HG03103 (cell line): ENCODE measurements at regions not wholly inside any gene's neighbourhood (a gene's known extent, or its start where the extent isn't known, plus 50 kb on each side); places are given as distances from the start of the nearest gene placed in this dataset.
A peak's percentile ranks its signal among the peaks of the same experiment; 100 is the strongest.
"Not testable (repeated sequence)": the region's sequence is repeated elsewhere in the genome, so short reads cannot be mapped to it uniquely, and the experiment has no call there.

Experiments
- ATAC-seq: cut with Tn5 transposase; IDR thresholded peaks from one replicate; pipeline ENCODE4 v1.9.1; 2021; ENCODE audit warnings: low read depth; ENCODE audit not compliant: unreplicated experiment

DNA sequence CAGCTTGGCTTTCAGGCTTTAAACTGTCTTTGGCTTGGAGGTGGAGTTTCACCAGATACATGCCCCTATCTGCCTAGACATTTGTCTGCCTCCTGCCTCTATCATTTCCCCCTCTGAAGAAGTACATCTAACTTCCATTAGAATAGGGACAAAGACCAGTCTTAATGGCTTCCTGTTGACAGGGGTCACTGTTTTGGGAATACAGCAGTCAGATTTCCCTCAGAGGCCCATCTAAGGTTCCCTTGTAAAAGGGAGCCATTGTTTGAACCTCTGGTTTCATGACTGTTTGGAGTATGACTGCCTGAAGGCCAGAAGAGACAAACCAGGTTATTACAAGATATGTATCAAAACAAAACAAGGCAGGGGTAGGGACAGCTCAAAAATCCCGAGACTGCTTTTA lies 665.7 kb upstream of the GJE1 start:
- no peak for ATAC-seq

- no peak for ATAC-seq
Measured at GRCh38 chr6:141464896-141465295, 667.8 kb upstream of the GJE1 start.

- peak; percentile 56 for ATAC-seq
Measured at GRCh38 chr6:141464490-141464889, 668.2 kb upstream of the GJE1 start.

- peak; percentile 65 for ATAC-seq
Measured at GRCh38 chr6:141463237-141463977, 669.3 kb upstream of the GJE1 start.

DNA sequence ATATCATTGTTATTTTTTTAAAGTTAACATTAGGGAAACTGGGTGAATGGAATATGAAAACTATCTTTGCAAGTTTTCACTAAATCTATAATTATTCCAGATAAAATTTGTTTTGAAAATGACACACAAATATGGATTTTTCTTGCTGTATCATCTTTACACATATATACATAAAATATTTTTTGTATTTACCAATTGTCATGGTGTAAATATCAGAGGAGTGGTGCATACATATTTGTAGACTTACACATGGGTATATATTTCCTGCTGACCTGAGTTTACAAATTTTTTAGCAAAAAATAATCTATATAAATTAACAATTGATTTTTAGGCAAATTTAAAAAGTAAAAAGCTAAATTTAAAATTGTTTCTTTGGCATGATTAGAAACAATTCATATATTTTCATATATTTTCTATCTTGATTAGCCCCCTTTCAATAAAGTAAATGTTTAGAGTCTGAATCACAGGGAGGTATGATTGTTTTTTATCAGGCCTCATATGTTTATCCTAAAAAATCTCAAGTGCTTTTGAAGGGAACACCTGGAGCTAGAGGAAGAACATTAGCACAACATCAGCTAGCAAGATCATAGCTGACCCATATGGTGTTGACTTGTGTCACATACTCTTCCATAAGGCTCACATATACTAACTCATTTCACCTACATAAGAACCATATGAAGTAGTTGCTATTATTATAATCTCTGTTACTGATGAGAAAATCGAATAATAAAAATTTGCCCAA lies 671.8 kb upstream of the GJE1 start:
- ATAC-seq, result no peak

DNA sequence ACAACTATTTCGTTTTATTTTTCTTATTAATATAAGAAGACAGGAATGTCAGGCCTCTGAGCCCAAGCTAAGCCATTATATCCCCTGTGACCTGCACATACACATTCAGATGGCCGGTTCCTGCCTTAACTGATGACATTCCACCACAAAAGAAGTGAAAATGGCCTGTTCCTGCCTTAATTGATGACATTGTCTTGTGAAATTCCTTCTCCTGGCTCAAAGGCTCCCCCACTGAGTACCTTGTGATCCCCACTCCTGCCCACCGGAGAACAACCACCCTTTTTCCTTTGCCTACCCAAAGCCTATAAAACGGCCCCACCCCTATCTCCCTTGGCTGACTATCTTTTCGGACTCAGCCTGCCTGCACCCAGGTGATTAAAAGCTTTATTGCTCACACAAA lies 672.5 kb upstream of the GJE1 start:
- ATAC-seq, result not testable (repeated sequence)

DNA sequence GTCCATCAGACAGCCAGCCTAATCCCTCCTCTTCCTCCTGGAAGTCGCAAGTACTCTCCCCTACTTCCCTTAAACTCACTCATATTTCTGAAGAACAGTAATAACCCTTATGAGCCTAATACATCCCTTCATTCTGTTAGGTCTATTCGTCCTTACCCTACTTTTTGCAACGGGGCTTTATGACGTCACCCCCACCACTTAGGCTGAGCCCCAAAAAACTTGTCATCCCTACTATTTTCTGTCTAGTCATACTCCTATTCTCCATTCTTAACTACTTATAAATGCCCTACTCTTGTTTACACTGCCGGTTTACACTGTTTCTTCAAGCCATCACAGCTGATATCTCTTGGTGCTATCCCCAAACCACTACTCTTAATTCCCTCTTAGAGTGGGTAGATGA lies 674.7 kb upstream of the GJE1 start:
- ATAC-seq, result not testable (repeated sequence)

DNA sequence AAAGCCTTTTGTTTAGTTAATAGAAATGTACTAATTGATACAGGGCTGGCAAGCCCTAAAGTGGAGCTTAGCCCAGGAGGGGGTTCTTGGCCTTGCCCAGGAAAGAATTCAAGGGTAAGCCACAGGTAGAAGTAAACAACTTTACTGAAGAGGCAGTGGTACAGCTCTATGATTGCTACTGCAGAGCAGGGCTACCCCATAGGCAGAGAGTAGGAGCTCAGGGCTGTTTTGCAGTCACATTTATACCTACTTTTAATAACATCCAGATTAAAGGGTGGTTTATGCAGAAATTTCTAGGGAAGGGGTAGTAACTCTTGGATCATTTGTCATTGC lies 680.4 kb upstream of the GJE1 start:
- no peak for ATAC-seq

DNA sequence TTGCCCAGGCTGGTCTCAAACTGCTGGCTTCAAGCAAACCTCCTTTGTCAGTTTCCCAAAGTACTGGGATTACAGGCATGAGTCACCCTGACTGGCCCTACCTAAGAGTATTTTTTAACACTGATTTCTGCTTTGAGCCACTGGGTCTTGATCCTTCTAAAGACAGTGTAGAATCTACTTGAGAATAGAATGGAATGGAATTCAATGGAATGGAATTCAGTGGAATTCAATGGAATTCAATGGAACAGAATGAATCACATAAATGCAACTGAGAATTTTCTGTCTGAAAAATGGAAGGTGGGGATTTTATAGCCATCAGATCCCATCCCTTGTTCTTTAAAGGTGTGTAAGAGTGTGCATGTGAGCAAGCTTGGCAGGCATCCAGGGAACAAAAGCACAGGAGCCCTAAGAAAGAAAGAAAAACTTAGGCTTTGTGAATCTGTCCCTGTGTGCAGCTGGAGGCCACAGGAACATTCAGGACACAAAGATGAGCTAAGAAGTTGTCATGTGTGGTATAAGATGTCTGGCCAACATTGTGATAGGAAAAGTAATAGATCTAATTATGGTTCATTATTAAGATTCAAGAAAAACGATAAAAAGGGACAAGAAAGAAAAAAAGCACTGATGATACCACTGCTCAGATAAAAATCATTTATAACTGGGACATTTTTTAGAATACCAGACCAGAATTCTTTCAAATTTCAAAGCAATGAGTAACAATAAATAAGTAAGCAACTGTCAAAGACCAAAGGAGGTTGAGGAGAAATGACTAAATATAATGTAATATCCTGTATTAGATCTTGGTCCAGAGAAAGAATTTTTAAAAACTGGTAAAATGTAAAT lies 681.0 kb upstream of the GJE1 start:
- no peak for ATAC-seq

DNA sequence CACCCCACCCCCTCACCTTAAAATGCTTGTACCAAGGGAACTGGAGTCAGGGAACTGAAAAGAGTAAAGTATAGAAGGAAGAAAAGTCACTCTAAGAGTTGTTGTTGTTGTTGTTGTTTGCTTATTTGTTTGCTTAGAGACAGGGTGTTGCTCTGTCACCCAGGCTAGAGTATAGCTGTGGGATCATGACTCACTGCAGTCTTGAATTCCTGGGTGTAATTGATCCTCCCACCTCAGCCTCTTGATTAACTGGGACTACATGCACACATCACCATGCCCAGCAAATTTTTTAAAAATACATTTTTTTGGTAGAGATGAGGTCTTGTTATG lies 681.6 kb upstream of the GJE1 start:
- no peak for ATAC-seq

DNA sequence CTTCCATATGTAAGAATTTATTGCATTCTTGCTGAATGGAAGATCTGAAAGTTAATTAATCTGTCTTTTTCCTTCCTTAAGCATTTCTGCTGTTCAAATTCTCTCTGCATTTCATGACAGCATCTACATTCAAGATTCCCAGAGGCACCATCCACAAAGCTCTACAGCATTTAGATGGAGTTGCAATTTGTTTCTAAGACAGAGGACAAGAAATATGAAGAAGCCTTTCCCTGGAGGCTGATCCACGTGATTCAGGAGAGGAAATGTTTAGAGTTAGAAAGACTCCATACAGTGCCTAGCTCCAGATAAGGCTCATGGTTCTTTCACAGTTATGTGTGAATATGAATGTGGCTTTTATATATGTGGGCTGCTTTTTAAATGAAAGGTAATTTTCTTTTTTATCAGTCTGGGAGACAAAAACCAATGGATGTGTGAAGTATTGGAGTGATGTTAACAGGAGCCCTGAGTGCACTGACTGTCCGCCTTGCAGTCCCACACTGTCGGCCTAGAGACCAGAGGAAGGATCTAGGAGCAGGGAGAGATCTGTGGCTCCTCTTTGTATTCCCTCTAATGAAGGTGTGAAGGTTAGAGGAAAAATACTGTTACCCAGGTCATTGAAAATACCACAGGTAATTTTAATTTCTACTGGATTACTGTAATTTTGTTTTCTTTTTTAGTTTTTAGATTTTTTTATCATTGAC lies 686.6 kb upstream of the GJE1 start:
- ATAC-seq, result no peak

- ATAC-seq, result no peak
Measured at GRCh38 chr6:141443668-141444289, 688.9 kb upstream of the GJE1 start.

DNA sequence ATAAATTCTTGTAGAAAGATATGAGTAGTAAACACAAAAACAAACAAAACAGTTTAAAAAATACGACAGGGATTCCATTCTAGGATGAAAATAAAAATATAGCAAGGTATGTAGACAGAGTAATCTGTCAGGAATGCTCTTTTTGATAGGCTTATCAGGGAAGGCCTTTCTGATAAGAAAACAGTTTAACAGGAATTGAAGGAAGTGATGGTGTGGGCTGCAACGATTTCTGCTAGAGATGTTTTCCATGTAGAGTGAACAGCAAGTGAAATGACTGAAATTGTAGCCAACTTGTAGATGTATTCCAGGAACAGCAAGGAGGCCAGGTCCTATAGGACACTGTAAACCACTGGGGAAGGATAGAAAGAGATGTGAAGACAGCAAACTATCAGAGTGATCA lies 689.7 kb upstream of the GJE1 start:
- no peak for ATAC-seq

DNA sequence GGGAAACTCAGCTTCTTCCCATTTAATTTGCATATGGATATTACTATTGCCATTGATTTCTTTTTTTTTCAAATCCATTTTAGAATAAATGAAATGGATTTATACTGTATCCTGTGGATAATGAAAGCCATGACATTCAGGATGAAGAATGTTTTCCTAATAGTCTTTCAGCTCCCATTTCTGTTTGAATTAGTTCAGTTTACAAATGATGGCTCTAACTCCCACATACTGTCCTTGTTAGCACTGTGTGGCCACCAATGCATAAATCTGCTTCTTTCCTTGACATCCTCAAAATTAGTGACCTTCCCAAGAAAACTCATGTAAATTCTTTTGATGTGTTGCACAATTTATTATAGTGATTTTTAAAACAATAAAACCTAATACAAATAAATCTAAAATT lies 693.2 kb upstream of the GJE1 start:
- ATAC-seq, result no peak

DNA sequence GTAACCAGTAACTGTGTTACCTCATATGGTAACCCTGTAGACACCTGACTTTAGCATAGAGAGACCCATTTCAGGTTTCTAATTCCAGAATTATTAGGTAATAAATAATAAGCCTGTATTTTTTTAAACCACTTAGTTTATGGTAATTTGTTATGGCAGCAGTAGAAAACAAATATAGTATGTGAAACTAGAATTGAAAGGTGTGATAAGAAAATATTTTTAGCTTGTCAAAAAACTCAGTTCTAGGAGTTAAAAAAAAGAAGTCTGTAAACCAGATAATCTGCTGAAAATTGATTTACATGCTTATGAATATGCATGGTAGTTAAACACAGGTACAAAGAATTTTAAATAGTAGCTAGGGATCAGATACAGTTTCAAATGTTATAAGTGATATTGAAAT lies 695.0 kb upstream of the GJE1 start:
- peak; percentile 48 for ATAC-seq

GRCh38 chr6:141437011-141437410 lies 695.7 kb upstream of the GJE1 start:
- ATAC-seq, result no peak

GRCh38 chr6:141426400-141426980 lies 706.2 kb upstream of the GJE1 start:
- ATAC-seq, result no peak

DNA sequence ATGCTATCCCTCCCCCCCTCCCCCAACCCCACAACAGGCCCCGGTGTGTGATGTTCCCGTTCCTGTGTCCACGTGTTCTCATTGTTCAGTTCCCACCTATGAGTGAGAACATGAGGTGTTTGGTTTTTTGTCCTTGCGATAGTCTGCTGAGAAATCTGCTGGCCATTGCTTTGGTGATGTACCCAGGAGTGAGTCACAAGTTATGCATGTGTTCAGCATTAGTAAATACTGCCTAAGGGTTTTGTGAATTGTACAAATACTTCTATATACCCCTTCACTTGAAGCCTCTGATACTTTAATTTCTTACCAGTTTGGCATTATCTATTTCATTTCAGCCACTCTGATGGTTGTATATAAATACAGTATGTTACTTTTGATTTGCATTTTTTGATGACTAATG lies 711.3 kb upstream of the GJE1 start:
- no peak for ATAC-seq

- ATAC-seq, result no peak
Measured at GRCh38 chr6:141418076-141418475, 714.6 kb upstream of the GJE1 start.

GRCh38 chr6:141415896-141416295 lies 716.8 kb upstream of the GJE1 start:
- ATAC-seq, result no peak
